Activated naive CD4-positive, alpha-beta T cell (primary cell): ENCODE measurements at regions not wholly inside any gene's neighbourhood (a gene's known extent, or its start where the extent isn't known, plus 50 kb on each side); places are given as distances from the start of the nearest gene placed in this dataset.

Source experiments
- DNase-seq, 4 experiments: peaks; one replicate each; lab custom pipeline; 2025; lab: John Stamatoyannopoulos, UW

DNA sequence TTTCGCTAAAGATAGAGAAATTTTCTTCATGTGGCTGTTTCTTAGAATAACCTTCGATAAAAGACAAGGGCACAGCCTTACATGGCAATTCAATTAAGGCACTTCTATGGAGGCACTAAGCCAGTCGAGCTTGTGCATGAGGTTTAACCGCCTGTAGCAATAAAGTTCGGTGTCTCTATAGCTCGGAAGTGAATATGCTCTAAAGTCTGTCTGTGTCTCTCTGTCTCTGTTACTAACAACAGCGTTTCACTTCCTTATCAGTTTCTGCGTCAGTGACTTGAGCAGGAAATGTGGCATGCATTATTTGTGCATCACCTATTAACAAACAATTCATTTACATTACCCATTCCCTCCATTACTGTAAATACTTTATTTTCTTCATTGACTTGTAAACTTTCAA, 365.1 kb upstream of the NETO1 start:
- no peak for DNase-seq

GRCh38 chr18:73220663-73221062, 352.9 kb upstream of the NETO1 start:
- DNase-seq = no peak

- no peak for DNase-seq
Measured at GRCh38 chr18:73218293-73218692, 350.5 kb upstream of the NETO1 start.

DNA sequence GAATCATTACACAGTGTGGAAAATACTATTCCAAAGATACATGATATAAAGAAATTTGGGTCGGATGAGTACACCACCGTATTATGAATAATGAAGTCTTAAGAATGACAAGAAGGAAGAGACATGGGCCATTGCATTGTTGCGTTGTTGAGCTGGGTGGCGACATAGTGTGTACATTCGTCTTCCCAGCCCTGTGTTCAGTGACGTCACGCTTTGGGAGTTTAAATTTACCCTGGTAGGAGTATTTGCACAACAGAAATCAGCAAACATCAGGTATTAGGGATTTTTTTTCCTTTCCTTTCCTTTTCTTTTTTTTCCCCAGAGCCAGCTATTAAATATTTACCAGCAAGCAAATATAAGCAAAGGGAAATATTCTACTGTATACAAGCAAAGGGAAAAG, 347.2 kb upstream of the NETO1 start:
- DNase-seq = no peak

DNA sequence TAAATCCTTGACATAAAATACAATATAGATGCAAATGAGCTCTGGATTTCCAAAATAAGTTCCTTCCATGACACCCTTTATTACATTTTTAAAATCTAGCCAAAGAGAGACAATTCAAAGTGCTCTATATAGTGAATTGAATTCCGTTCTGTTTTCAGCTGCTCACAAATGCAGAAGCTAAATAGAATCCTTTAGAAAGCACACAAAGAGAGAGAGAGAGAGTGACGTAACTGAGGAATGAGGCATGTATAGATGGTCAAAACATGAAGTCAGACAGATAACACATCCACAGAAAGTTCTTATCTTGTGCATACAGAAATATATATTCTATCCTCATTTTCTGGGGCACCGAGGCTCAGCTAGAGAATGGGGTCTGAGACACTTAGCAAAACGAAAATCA, 344.7 kb upstream of the NETO1 start:
- no peak for DNase-seq

DNA sequence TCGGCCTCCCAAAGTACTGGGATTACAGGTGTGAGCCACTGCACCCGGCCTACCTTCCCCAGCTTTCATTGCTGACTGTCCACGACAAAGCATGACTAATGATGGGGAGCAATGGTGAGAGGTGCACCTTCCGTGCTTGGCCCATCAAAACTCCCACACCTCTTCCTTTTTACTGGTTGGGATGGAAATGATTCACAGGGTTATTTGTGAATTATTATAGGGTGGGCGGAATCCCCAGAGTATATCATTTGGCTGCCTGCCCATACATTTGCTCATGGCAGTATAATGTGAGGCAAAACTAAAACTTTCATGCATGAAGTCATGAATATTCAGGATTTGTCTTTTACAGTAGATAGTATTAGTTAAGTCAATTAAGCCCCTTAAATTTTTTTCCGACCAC, 334.2 kb upstream of the NETO1 start:
- DNase-seq = no peak

DNA sequence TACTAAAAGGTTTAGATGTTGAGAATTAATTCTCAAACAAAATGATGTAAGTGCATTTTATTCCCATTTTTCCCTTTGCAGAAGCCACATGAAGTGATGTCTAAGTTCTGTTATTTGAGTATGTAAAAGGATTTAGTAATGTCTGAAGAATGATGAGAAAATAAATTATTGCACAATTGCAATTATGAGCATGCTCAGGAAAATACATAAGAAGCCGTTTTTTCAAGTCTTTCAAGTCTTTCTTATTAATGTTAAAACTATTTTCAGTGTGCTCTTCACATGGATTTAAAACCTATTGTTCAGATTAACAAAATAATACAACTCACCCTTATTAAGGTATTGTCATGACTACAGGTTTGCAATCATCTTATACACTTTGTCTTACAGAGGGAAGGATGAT, 331.4 kb upstream of the NETO1 start:
- no peak for DNase-seq

DNA sequence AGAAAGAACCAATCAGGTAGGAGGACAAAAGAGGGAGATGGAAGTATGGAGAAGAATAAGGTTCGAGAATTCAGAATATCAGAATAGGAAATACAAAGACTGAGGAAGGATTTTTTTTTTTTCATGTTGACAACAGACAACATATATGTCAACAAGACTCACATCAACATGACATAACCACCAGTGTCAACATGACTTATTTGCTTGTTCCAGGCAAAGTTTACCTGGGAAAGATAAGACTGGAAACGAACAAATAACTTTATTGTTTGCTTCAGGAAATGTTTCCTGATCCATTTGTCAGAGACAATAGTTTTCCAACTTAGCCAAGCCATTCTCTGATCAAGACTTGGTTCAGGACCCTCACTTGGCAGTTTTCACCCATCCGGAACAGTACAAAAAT, 321.9 kb upstream of the NETO1 start:
- no peak for DNase-seq

DNA sequence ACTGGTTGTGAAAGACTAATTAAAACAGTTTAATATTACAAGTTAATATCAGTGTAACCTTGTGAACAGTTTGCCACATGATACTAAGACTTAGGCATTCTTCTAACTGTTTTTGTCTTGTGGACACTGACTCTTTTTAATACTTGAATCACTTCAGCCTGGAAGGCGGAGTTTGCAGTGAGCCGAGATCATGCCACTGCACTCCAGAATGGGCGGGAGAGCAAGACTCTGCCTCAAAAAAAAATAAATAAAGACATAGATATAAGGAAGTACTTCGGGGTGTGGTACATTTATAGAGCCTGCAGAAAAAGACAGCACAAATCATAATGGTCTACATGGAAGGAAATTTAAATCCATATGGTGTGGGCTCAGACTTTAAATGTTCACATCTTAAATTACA, 300.4 kb upstream of the NETO1 start:
- no peak for DNase-seq

- no peak for DNase-seq
Measured at GRCh38 chr18:73164430-73164829, 296.6 kb upstream of the NETO1 start.

GRCh38 chr18:73163236-73163635, 295.4 kb upstream of the NETO1 start:
- DNase-seq = no peak

- DNase-seq = no peak
Measured at GRCh38 chr18:73156117-73156516, 288.3 kb upstream of the NETO1 start.

GRCh38 chr18:73153271-73153670, 285.5 kb upstream of the NETO1 start:
- DNase-seq = no peak

DNA sequence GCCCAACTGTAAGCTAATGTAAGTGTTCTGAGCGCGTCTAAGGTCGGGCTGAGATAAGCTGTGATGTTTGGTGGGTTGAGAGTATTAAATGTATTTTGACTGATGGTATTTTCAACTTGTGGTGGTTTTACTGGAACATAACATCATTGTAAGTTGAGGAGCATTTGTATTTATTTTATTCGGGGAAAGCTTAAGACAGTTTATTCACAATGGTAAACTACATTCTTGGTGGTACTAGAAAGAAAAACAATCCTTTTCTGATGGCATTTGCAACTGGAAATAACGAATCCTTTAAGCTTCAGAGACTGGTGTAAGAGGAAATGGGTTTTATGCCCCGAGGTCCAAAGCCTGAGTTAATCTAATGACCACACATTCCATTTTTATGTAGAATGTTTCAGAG, 283.3 kb upstream of the NETO1 start:
- no peak for DNase-seq

- no peak for DNase-seq
Measured at GRCh38 chr18:73150199-73150598, 282.4 kb upstream of the NETO1 start.

DNA sequence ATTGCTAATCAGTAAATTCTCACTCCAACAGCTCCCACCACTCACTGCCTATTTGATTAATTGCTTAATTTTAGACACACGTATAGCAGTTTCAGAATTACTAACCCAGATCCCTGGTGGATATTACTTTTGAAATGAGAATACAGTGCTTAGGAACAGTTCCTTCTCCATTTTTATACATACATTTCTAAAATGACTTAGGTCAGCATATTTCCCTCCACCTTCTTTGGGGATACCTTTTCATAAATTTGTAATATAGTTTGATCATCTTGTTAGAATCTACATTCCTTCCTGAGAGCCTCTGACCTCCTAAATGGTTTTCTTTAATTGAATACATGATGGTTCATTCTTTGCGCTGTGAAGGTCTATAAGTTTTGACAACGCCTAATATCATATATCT, 279.8 kb upstream of the NETO1 start:
- DNase-seq = no peak

DNA sequence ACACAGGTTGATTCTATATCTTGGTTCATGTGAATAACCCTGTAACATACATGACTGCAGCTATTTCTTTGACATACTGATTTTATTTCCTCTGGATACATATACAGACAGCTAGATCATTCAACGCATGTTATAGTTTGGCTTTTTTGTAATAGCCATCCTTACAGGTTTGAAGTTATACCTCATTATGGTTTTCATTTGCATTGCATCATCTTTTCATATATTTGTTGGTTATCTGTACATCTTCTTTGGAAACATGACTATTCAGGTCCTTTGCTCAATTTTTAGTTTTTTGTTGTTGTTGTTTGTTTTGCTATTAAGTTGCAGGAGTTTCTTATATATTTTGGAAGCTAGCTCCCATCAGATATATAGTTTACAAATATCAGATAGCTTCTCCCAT, 276.2 kb upstream of the NETO1 start:
- DNase-seq = no peak

- DNase-seq = no peak
Measured at GRCh38 chr18:73136134-73136533, 268.3 kb upstream of the NETO1 start.

DNA sequence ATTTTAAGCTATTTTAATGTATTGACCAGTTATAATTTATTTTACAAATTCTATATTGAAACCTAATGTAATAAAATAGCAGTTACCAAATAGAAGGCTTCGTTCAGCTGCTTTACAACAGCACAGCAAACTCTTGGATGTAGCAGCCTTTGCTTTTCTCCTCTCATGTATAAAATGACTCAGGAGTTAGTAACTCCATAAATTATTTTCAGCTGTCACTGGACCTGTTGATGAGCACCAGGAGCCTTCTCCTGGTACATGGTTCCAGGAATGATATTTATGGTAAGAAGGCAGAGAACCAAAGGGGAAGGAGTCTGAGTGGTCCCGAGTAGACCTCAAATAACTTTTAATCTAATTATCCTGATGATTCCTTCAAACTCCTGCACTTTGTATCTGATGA, 256.4 kb upstream of the NETO1 start:
- DNase-seq = no peak

GRCh38 chr18:73121207-73121606, 253.4 kb upstream of the NETO1 start:
- no peak for DNase-seq

- no peak for DNase-seq
Measured at GRCh38 chr18:73120626-73121025, 252.8 kb upstream of the NETO1 start.

DNA sequence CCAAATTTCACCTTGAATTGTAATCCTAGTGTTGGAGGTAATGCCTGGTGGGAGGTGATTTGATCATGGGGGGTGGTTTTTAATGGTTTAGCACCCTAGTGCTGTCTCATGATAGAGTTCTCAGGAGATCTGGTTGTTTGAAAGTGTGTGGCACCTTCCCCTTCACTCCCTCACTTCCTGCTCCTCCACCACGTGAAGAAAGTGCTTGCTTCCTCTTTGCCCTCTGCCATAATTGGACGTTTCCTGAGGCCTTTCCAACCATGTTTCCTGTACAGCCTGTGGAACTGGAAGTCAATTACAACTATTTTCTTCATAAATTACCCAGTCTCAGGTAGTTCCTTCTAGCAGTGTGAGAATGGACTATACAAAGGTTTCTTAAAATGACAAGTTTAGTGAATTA, 251.8 kb upstream of the NETO1 start:
- DNase-seq = no peak

- DNase-seq = no peak
Measured at GRCh38 chr18:73118121-73118816, 250.5 kb upstream of the NETO1 start.

DNA sequence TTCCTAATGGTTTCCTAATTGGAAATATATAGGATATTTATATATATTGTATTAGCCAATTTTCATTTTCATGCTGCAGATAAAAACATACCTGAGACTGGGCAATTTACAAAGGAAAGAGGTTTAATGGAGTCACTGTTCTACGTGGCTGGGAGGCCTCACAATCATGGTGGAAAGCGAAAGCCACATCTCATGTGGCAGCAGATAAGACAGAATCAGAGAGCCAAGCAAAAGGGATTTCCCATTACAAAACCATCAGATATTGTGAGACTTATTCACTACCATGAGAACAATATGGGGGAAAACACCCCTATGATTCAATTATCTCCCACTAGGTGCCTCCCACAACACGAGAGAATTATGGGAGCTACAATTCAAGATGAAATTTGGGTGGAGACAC, 242.5 kb upstream of the NETO1 start:
- DNase-seq = no peak

DNA sequence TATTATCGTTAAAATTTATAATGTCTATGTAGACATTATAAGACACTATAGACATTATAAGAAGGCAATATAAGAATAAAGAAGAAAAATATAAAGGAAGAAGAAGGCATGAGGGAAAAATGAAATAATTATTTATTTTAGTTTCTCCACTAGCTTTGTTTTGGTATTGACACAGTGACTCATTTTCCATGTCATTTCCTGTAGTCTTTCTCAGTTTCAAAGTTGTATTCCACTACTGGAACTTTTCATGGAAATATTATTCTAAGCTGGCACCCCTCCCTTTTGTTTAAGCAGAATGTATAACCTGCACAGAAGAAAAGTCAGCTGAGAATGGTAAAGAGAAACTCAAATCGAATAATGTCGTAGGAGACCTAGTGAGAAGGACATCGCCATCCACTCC, 234.2 kb upstream of the NETO1 start:
- DNase-seq = no peak
